Nephron progenitor cell (in vitro differentiated cells): ENCODE measurements at regions not wholly inside any gene's neighbourhood (a gene's known extent, or its start where the extent isn't known, plus 50 kb on each side); places are given as distances from the start of the nearest gene placed in this dataset.

ENCODE experiments used
- DNase-seq: peaks from one replicate; pipeline ENCODE4 v3.0.0; 2021
- H3K27ac Mint-ChIP-seq: 2 replicates; pipeline ENCODE4 v1.8.0; 2021; ENCODE audit warnings: mild to moderate bottlenecking, moderate library complexity, mixed read lengths
- H3K27me3 Mint-ChIP-seq: 2 replicates; pipeline ENCODE4 v1.8.0; 2021; ENCODE audit warnings: mild to moderate bottlenecking, low read depth, mixed read lengths; ENCODE audit not compliant: poor library complexity
- H3K36me3 Mint-ChIP-seq: 2 replicates; pipeline ENCODE4 v1.8.0; 2021; ENCODE audit warnings: low read depth, mixed read lengths
- H3K4me1 Mint-ChIP-seq: 2 replicates; pipeline ENCODE4 v1.8.0; 2021; ENCODE audit warnings: mixed read lengths
- H3K4me3 Mint-ChIP-seq: 2 replicates; pipeline ENCODE4 v1.8.0; 2021; ENCODE audit warnings: mild to moderate bottlenecking, moderate library complexity, mixed read lengths
- H3K9me3 Mint-ChIP-seq: 2 replicates; pipeline ENCODE4 v1.8.0; 2021; ENCODE audit warnings: mild to moderate bottlenecking, moderate library complexity, mixed read lengths
- CTCF ChIP-seq: fragments of 200-600 bp; sonication (generic); IDR thresholded peaks from 2 replicates; pipeline ENCODE4 v1.5.0; 2021; ENCODE audit warnings: antibody characterized with exemption

GRCh38 chr16:54677308-54677950, 253.2 kb upstream of the IRX5 start:
- DNase-seq: no peak

GRCh38 chr16:54673313-54673712, 257.4 kb upstream of the IRX5 start:
- peaks cover 16% of the 10 kb centered on the region for H3K27me3 Mint-ChIP-seq
- no peak for DNase-seq
- no peak overlapping the region for H3K27ac Mint-ChIP-seq
- peaks cover 5% of the 10 kb centered on the region for H3K36me3 Mint-ChIP-seq
- peaks cover 6% of the 10 kb centered on the region for H3K4me1 Mint-ChIP-seq
- no peak for TF ChIP-seq CTCF
- no peak overlapping the region for H3K4me3 Mint-ChIP-seq
- peaks cover 22% of the 10 kb centered on the region for H3K9me3 Mint-ChIP-seq

More at GRCh38 chr16:54677308-54677950, 253.2 kb upstream of the IRX5 start:
- H3K27me3 Mint-ChIP-seq: peaks cover 5% of the 10 kb centered on the region
- H3K27ac Mint-ChIP-seq: no peak overlapping the region
- H3K4me3 Mint-ChIP-seq: no peak overlapping the region
- TF ChIP-seq CTCF: no peak
- H3K4me1 Mint-ChIP-seq: peaks cover under 1% of the 10 kb centered on the region
- no peaks in the 10 kb centered on the region for H3K36me3 Mint-ChIP-seq
- no peaks in the 10 kb centered on the region for H3K9me3 Mint-ChIP-seq

GRCh38 chr16:54672500-54672899, 258.2 kb upstream of the IRX5 start:
- no peak for TF ChIP-seq CTCF
- no peak for DNase-seq
- Mint-ChIP-seq H3K4me3 (no peak overlapping the region), H3K27me3 (peaks cover 12% of the 10 kb centered on the region), H3K4me1 (peaks cover 6% of the 10 kb centered on the region), H3K27ac (no peak overlapping the region), H3K9me3 (peaks cover 30% of the 10 kb centered on the region), H3K36me3 (peaks cover 6% of the 10 kb centered on the region)

GRCh38 chr16:54657709-54658102, 273.0 kb upstream of the IRX5 start:
- Mint-ChIP-seq H3K27ac (no peak overlapping the region), H3K9me3 (peaks cover 21% of the 10 kb centered on the region), H3K4me3 (no peak overlapping the region), H3K36me3 (peaks cover 1% of the 10 kb centered on the region), H3K4me1 (peaks cover 54% of the 10 kb centered on the region), H3K27me3 (peaks cover 18% of the 10 kb centered on the region)
- no peak for DNase-seq
- no peak for TF ChIP-seq CTCF

- DNase-seq: no peak
- Mint-ChIP-seq H3K27ac (no peak overlapping the region), H3K27me3 (peaks cover 22% of the 10 kb centered on the region), H3K9me3 (peaks cover 16% of the 10 kb centered on the region), H3K4me1 (peaks cover 56% of the 10 kb centered on the region), H3K4me3 (no peak overlapping the region), H3K36me3 (no peaks in the 10 kb centered on the region)
- no peak for TF ChIP-seq CTCF
Measured at GRCh38 chr16:54657058-54657708, 273.5 kb upstream of the IRX5 start.
